ENCODE measurements at regions not wholly inside any gene's neighbourhood (a gene's known extent, or its start where the extent isn't known, plus 50 kb on each side); places are given as distances from the start of the nearest gene placed in this dataset.
"Not testable (repeated sequence)": the region's sequence is repeated elsewhere in the genome, so short reads cannot be mapped to it uniquely, and the experiment has no call there.

- ATAC-seq: no peak
- DNase-seq (ENCODE audit: missing footprints): no peak
- intact Hi-C loops (cut with DNase I): no loop called here
Observed at GRCh38 chr18:73677450-73677849, 470.2 kb downstream of the FBXO15 start.

- intact Hi-C loops (cut with DNase I): no loop called here
- no peak for ATAC-seq
- DNase-seq (ENCODE audit: missing footprints): no peak
Observed at GRCh38 chr18:73674125-73674865, 473.3 kb downstream of the FBXO15 start.

DNA sequence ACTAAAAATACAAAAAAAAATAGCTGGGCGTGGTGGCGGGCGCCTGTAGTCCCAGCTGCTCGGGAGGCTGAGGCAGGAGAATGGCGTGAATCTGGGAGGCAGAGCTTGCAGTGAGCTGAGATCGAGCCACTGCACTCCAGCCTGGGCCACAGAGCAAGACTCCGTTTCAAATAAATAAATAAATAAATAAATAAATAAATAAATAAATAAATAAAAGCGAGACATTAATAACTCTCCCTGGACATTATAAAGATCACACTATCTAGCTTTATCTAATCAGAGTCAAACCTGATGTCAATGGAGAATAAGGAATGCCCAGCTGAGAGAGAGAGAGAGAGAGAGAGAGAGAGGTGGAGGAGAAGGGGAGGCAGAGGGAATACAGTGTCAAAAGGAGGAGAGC, 476.2 kb downstream of the FBXO15 start:
- DNase-seq (ENCODE audit: missing footprints); intact Hi-C loops (cut with DNase I); ATAC-seq: not testable (repeated sequence)

DNA sequence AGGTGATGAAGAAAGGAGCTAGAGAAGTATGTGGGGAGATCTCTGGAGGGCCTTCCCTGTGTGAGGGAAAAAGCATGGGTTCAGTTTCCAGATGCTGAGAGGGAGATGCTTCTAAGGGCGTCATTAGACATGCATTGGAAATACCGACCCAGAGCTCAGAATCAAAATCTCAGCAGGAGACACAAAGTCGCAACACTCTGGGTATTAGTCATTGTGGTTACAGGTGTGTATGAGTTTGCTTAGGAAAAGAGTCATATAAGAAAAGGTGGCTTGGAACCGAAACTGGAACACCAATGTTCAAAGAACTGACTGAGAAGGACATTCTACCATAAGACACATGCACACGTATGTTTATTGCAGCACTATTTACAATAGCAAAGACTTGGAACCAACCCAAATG, 477.1 kb downstream of the FBXO15 start:
- no peak for ATAC-seq
- intact Hi-C loops (cut with DNase I): no loop called here

GRCh38 chr18:73670039-73670438, 477.6 kb downstream of the FBXO15 start:
- ATAC-seq (no peak), DNase-seq (ENCODE audit: missing footprints) (no peak)
- intact Hi-C loops (cut with DNase I): no loop called here

More for the DNA sequence above, 477.1 kb downstream of the FBXO15 start:
- DNase-seq (ENCODE audit: missing footprints): no peak

DNA sequence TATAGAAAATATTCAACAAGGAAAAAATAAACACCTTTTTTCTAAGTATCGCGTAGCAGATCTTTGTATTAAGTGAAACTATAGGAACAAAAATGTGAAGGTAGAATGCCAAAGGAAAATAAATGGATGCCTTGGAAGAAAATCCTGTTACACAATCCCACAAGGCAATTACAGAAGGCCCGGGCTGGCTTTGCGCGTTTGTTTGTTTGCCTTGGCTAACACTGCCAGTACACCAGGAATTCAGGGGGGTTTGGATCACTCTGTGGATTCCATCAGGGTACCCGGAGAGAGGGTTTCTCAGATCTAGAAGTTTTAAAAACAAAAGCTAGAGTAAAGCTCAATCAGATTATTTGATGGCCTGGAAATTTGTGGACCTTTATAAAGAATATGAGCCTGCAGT, 478.3 kb downstream of the FBXO15 start:
- no peak for DNase-seq (ENCODE audit: missing footprints)
- no peak for ATAC-seq
- intact Hi-C loops (cut with DNase I): no loop called here

- DNase-seq (ENCODE audit: missing footprints) (no peak), ATAC-seq (no peak)
- intact Hi-C loops (cut with DNase I): no loop called here
Observed at GRCh38 chr18:73668051-73668450, 479.6 kb downstream of the FBXO15 start.

- intact Hi-C loops (cut with DNase I): no loop called here
- no peak for DNase-seq (ENCODE audit: missing footprints)
- no peak for ATAC-seq
Observed at GRCh38 chr18:73666772-73667171, 480.9 kb downstream of the FBXO15 start.

- no peak for ATAC-seq
- intact Hi-C loops (cut with DNase I): no loop called here
Observed at GRCh38 chr18:73664896-73665295, 482.7 kb downstream of the FBXO15 start.

DNA sequence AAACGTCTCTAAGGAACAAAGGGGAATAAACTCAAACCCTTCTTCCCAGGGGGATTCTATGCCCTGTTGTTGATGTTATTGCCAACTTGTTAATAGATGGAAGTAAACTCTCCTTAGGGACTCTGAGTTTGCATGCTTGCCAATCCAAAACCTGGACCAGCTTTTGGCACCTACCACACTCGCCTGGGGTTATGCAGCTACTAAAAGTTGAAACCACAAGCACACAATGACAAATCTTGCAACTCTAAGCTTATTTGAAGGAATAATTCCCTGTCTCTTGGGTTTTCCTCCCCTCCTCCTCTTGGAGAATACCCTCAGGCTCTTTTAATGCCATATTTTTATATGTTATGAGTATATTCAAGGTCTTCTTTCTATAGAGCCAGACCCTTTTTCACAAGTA, 484.1 kb downstream of the FBXO15 start:
- intact Hi-C loops (cut with DNase I): no loop called here
- ATAC-seq: no peak
- no peak for DNase-seq (ENCODE audit: missing footprints)

More at GRCh38 chr18:73664896-73665295, 482.7 kb downstream of the FBXO15 start:
- DNase-seq (ENCODE audit: missing footprints): no peak

GRCh38 chr18:73662421-73662820, 485.2 kb downstream of the FBXO15 start:
- intact Hi-C loops (cut with DNase I): no loop called here
- ATAC-seq: no peak

GRCh38 chr18:73660931-73661856, 486.4 kb downstream of the FBXO15 start:
- intact Hi-C loops (cut with DNase I): no loop called here
- DNase-seq (ENCODE audit: missing footprints): no peak
- no peak for ATAC-seq

More at GRCh38 chr18:73662421-73662820, 485.2 kb downstream of the FBXO15 start:
- no peak for DNase-seq (ENCODE audit: missing footprints)

- DNase-seq (ENCODE audit: missing footprints) (no peak), ATAC-seq (no peak)
- intact Hi-C loops (cut with DNase I): no loop called here
Observed at GRCh38 chr18:73656691-73657090, 490.9 kb downstream of the FBXO15 start.

DNA sequence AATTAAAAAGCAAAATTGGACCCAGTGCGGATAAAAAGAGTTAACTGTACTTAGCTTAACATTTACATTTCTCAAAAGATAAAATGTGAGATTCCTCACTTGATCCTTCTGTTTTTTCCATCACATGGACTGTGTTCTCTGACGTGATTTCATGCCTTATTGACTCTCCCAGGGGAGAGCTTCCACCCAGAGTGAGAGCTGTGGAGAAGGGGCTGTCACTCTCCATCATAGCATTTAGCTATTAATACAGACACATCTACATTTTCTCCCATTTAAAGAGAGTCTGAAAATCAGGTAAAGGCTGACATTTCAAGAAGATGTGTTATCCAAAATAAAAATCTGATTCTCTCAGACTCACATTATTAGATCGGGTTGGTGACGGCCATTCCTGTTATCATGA, 493.8 kb downstream of the FBXO15 start:
- DNase-seq (ENCODE audit: missing footprints) (no peak), ATAC-seq (no peak)
- intact Hi-C loops (cut with DNase I): no loop called here

DNA sequence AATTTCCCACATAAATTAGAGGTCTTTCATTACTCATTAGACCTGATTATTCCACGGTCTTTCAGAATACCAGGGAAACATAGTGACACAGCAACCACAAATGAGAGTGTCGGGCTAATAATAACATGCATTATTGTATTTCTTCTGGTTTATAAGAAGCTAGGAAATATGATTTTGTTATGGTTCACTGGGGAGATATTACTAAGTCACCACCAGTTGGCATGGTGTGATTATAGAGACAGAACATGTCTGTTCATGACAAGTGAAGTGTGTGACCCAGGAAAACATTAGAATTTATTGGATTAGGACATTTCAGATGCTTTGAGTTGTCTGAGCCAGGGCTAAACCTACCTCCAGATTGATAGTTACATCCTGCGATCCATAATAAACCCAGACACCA, 494.4 kb downstream of the FBXO15 start:
- no peak for DNase-seq (ENCODE audit: missing footprints)
- ATAC-seq: no peak
- intact Hi-C loops (cut with DNase I): no loop called here

DNA sequence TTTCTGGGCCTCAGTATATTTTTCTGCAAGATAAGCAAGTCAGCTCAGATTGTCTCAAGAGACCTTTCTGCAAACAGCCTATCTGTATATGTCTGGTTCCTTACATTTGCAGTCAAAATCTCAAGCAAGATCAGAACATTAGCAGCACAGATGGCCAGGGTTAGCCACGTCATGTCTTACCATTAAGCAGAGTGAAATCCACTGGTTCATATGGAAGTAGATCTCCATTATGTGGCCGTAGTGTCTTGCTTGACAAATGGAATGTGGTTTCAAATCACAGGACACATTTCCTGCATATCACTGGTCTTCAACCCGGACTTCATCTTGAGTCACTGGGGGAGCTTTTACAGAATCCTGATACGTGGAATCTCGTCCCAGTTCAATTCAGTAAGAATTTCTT, 500.2 kb downstream of the FBXO15 start:
- DNase-seq (ENCODE audit: missing footprints): no peak
- ATAC-seq: no peak
- intact Hi-C loops (cut with DNase I): no loop called here

DNA sequence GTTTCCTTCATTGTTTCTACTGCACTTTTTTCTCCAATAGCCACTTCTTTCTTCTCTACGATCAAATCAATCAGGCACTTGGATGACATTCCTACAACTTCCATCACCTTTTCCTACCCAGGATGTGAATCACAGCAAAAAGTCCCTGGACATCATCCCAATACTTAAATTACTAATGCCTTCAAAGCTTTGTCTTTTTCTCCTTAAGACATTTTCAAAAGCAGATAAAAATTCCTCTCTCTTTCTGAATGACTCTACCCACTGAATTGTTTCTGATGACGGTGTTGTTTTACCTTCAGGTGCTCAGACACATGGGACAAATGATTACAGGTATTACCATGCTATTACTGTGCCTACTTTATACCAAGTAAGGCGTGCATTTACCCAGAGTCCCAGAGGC, 500.9 kb downstream of the FBXO15 start:
- ATAC-seq (no peak), DNase-seq (ENCODE audit: missing footprints) (no peak)
- intact Hi-C loops (cut with DNase I): no loop called here

DNA sequence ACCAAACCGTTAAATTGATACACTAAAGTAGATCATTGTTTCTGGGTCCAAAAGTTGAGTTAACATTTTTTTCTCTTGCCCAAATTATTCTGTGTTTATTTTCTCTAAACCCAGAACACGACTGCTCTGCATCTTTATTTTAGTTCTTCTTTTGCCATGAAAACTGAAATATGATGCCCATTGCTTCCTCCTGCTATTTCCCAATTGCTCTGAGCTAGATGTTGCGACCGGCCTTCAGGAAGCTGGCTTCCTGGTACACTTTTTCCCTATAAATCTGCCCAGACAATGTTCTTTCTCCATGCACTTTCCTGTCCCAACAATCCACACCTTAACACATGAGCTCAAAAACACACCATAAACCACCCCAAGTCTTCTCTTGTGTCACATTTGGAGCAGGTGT, 501.4 kb downstream of the FBXO15 start:
- ATAC-seq (no peak), DNase-seq (ENCODE audit: missing footprints) (no peak)
- intact Hi-C loops (cut with DNase I): no loop called here

DNA sequence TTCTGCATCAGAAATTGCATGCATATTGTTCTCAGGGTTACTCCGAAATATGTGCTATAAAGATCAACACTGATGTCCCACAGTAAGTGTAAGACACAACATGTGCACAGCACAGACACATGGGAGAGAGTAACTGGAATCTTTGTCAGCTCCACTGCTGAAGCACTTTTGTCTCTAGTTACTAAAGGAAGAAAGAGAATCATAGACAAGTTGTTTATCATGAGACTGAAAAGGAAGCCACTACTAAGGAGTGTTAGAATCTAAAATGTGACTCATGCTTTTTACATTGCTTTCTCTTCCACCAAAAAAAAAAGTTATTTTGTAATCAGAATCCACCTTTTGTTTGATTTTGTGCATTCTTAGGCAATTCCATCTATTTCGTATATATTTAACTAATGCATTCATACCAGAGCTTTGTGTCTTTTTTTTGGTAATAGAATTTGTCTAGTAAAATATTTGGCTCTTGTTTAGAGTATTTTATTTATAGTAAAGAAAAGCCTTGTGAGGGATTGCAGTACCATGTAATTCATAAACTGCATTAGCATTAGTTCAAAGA, 502.4 kb downstream of the FBXO15 start:
- intact Hi-C loops (cut with DNase I): no loop called here
- no peak for DNase-seq (ENCODE audit: missing footprints)
- ATAC-seq: no peak

DNA sequence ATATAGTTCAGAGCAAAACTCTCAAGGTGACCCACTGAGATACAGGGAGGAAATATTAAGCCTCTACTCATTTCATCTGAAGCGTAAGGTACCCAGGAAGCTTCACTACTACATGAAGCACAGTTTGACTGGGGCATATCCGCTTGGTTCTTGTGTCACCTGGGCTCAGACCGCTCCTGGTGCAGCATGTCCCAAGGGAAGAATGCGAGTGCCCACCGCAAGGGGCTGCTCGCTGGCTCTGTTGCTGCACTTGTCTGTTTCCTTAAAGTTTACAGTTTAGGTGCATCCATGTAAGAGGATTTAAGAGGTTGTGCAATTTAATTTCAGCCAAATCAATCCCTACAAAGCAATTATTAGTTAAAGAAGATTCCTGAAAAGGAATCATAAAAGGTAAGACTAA, 507.8 kb downstream of the FBXO15 start:
- ATAC-seq: no peak
- DNase-seq (ENCODE audit: missing footprints): no peak
- intact Hi-C loops (cut with DNase I): no loop called here

All from Right ventricle myocardium inferior (tissue), 1 donor.